Osteoblast (primary cell): ENCODE measurements at regions not wholly inside any gene's neighbourhood (a gene's known extent, or its start where the extent isn't known, plus 50 kb on each side); places are given as distances from the start of the nearest gene placed in this dataset.
A peak's percentile ranks its signal among the peaks of the same experiment; 100 is the strongest.

Experiments
- DNase-seq: peaks from one replicate; pipeline ENCODE4 v3.0.0; 2011; ENCODE audit warnings: low spot score, mixed read lengths; ENCODE audit not compliant: insufficient read length; ENCODE audit errors: missing footprints
- H2AFZ ChIP-seq: 2 replicates; pipeline ENCODE4 v1.6.0; 2011; ENCODE audit warnings: mild to moderate bottlenecking, low read length
- H3K27ac ChIP-seq: 2 replicates; pipeline ENCODE4 v1.5.1; 2011; ENCODE audit warnings: mild to moderate bottlenecking, low read depth, low read length, moderate library complexity
- H3K27me3 ChIP-seq: 2 replicates; pipeline ENCODE4 v1.6.0; 2012; ENCODE audit warnings: mild to moderate bottlenecking, control low read depth, inconsistent platforms, low read length, moderate library complexity; ENCODE audit not compliant: insufficient read depth
- H3K36me3 ChIP-seq: 2 replicates; pipeline ENCODE4 v1.5.1; 2011; ENCODE audit warnings: mild to moderate bottlenecking, low read length, control low read depth, moderate library complexity; ENCODE audit not compliant: insufficient read depth
- H3K4me1 ChIP-seq: 2 replicates; pipeline ENCODE4 v1.5.1; 2011; ENCODE audit warnings: mild to moderate bottlenecking, low read length, control low read depth, moderate library complexity; ENCODE audit not compliant: insufficient read depth
- H3K4me2 ChIP-seq: 2 replicates; pipeline ENCODE4 v1.6.0; 2011; ENCODE audit warnings: mild to moderate bottlenecking, low read length; ENCODE audit not compliant: insufficient read depth
- H3K4me3 ChIP-seq: fragments of 200-600 bp; sonication (generic); 3 replicates; pipeline ENCODE4 v1.5.1; 2012; ENCODE audit warnings: mild to moderate bottlenecking, low read length, inconsistent platforms; ENCODE audit not compliant: insufficient read depth
- H3K79me2 ChIP-seq: 2 replicates; pipeline ENCODE4 v1.6.0; 2012; ENCODE audit warnings: mild to moderate bottlenecking, low read length, control low read depth, inconsistent platforms; ENCODE audit not compliant: insufficient read depth
- H3K9me3 ChIP-seq: 2 replicates; pipeline ENCODE4 v1.5.1; 2011; ENCODE audit warnings: low read depth, low read length, control low read depth
- H4K20me1 ChIP-seq: 2 replicates; pipeline ENCODE4 v1.6.0; 2012; ENCODE audit warnings: mild to moderate bottlenecking, low read length, control low read depth; ENCODE audit not compliant: insufficient read depth
- CTCF ChIP-seq: IDR thresholded peaks from 2 replicates; pipeline ENCODE4 v1.5.1; 2011; ENCODE audit warnings: mild to moderate bottlenecking, low read depth, low read length, moderate library complexity; ENCODE audit errors: extremely low read depth

DNA sequence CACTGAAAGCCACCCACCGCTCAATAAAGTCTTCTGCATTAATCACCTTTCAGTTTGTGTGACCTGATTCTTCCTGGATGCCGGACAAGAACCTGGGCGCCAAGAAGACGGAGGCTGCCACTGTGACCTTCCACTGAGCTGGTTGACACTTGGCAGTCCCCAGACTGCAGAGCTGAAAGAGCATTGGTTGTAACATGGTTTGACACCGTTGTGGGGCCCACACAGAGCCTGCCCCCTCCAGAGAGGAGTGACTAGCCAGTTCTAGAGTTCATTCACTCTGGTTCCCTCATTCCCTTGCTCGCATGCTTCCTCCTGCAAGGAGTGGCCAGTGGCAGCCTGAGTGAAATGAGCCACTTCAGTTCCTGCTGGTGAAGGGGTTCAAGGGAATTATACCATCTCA is 86.2 kb upstream of the ANXA1 start:
- Histone ChIP-seq H3K79me2 (no peaks in the 10 kb centered on the region), H3K4me1 (no peaks in the 10 kb centered on the region), H3K4me3 (no peak overlapping the region), H4K20me1 (no peaks in the 10 kb centered on the region), H2AFZ (no peak overlapping the region), H3K27me3 (peaks cover 3% of the 10 kb centered on the region), H3K36me3 (no peaks in the 10 kb centered on the region), H3K9me3 (no peaks in the 10 kb centered on the region), H3K4me2 (no peak overlapping the region), H3K27ac (no peak overlapping the region)
- no peak for DNase-seq
- no peak for TF ChIP-seq CTCF

DNA sequence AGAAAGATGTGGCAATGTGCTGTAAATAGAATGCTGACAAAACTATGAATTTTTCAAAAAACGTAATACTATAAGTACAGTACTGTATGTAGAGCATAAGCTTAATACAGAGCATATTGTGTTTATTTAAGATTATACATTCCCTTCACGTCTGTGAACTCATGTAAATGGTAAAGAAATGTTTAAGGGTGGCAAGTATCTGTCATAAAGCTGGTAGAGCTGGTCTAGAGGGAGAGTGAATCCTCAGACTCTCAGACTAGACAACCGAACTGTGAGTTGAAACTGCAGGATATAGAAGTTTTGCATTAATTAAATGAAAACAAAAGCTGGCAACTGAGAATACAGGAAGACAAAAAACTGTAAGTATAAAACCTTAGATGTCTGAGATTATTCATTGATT is 87.3 kb upstream of the ANXA1 start:
- Histone ChIP-seq H4K20me1 (no peaks in the 10 kb centered on the region), H3K36me3 (no peaks in the 10 kb centered on the region), H3K79me2 (no peaks in the 10 kb centered on the region), H3K4me3 (no peak overlapping the region), H3K9me3 (no peaks in the 10 kb centered on the region), H3K4me2 (no peak overlapping the region), H2AFZ (no peak overlapping the region), H3K27me3 (peaks cover 3% of the 10 kb centered on the region), H3K4me1 (no peaks in the 10 kb centered on the region), H3K27ac (no peak overlapping the region)
- no peak for TF ChIP-seq CTCF
- DNase-seq: peak; percentile 5

- peaks cover 3% of the 10 kb centered on the region for H3K27me3 ChIP-seq
- no peak for TF ChIP-seq CTCF
- H3K79me2 ChIP-seq: no peaks in the 10 kb centered on the region
- no peaks in the 10 kb centered on the region for H3K9me3 ChIP-seq
- H3K27ac ChIP-seq: no peak overlapping the region
- H2AFZ ChIP-seq: no peak overlapping the region
- no peak overlapping the region for H3K4me3 ChIP-seq
- H3K36me3 ChIP-seq: no peaks in the 10 kb centered on the region
- peak overlapping the region; percentile 33 for H3K4me2 ChIP-seq
- H4K20me1 ChIP-seq: no peaks in the 10 kb centered on the region
- DNase-seq: no peak
- no peaks in the 10 kb centered on the region for H3K4me1 ChIP-seq
Observed at GRCh38 chr9:73061146-73061545, 90.5 kb upstream of the ANXA1 start.

GRCh38 chr9:73059247-73059646 is 92.4 kb upstream of the ANXA1 start:
- Histone ChIP-seq H3K4me1 (no peaks in the 10 kb centered on the region), H3K27ac (no peak overlapping the region), H2AFZ (no peak overlapping the region), H4K20me1 (no peaks in the 10 kb centered on the region), H3K36me3 (no peaks in the 10 kb centered on the region), H3K79me2 (no peaks in the 10 kb centered on the region), H3K27me3 (peaks cover 3% of the 10 kb centered on the region), H3K9me3 (no peaks in the 10 kb centered on the region), H3K4me2 (no peak overlapping the region), H3K4me3 (no peak overlapping the region)
- DNase-seq: no peak
- TF ChIP-seq CTCF: no peak
